Neuron (in vitro differentiated cells): ENCODE measurements at regions not wholly inside any gene's neighbourhood (a gene's known extent, or its start where the extent isn't known, plus 50 kb on each side); places are given as distances from the start of the nearest gene placed in this dataset.
"Not testable (repeated sequence)": the region's sequence is repeated elsewhere in the genome, so short reads cannot be mapped to it uniquely, and the experiment has no call there.

Source experiments
- H2AFZ ChIP-seq: one replicate; pipeline ENCODE4 v1.6.1; 2013; ENCODE audit warnings: low read depth, mild to moderate bottlenecking, inconsistent platforms, low read length, moderate library complexity
- H3K27me3 ChIP-seq: one replicate; pipeline ENCODE4 v1.6.1; 2013; ENCODE audit warnings: low read length; ENCODE audit not compliant: insufficient read depth
- H3K36me3 ChIP-seq: one replicate; pipeline ENCODE4 v1.6.1; 2013; ENCODE audit warnings: low read length; ENCODE audit not compliant: insufficient read depth
- H3K4me1 ChIP-seq: one replicate; pipeline ENCODE4 v1.6.1; 2013; ENCODE audit warnings: low read length; ENCODE audit not compliant: insufficient read depth
- H3K4me3 ChIP-seq: 2 replicates; pipeline ENCODE4 v1.5.1; 2013; ENCODE audit warnings: mild to moderate bottlenecking, low read length, moderate library complexity
- H3K9me3 ChIP-seq: one replicate; pipeline ENCODE4 v1.6.1; 2013; ENCODE audit warnings: low read length

DNA sequence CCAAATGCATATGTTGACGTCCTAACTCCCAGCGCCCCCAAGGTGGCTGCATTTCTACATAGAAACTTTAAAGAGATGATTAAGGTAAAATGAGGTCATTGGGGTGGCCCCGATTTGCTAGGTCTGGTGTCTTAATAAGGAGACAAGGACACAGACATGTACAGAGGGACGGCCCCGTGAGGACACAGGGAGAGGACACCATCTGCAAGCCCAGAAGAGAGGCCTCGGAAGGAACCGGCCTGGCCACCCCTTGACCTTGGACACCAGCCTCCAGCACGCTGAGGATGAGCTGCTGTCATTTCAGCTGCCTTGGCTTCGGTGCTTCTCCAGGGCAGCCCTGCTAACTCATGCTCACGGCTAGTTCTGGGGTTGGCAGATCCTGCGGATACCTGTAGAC lies 73.2 kb downstream of the MRPL36 start:
- Histone ChIP-seq H3K36me3 (no peaks in the 10 kb centered on the region), H3K4me1 (no peaks in the 10 kb centered on the region), H3K9me3 (peaks cover 4% of the 10 kb centered on the region), H2AFZ (no peak overlapping the region), H3K27me3 (no peaks in the 10 kb centered on the region), H3K4me3 (no peak overlapping the region)

DNA sequence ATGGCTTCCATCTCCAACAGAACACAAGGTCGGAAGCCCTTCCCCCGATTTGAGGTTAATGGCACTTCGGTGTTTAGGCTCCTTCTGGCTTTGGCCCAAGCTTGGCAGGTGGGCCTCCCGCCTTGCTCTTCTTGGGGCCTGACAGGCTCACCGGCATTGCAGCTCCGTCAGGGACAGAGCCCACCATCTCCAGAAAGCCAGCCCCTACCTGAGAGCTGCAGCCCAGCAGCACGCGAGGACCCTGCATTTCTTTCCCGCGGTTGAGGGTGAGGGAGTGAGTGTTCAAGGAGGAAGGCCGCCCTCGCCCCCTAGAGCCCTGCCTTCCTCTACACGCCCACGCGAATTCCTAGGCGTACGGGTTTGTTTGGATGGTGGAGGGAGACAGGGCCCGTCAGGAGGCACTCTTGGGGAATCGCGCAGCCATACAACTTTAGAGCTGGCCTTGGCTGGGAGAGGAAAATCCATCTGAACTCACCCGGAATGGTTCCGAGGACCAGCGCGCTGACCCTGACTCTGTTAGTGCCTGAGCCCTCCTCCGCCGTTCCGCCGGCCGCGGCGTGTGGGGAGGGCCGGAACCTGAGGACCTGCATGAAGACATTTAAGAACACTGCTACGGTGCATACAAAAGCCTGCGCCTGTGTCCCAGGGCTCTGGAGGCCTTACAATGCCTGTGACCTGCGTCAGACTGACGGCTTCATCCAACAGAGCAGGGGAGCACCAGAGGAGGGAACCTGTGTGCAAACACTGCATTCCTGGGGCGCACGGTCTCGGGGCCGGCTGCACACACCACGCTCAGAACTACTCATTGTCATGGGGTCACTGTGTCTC lies 73.8 kb downstream of the MRPL36 start:
- no peaks in the 10 kb centered on the region for H3K4me1 ChIP-seq
- peaks cover 4% of the 10 kb centered on the region for H3K9me3 ChIP-seq
- H3K4me3 ChIP-seq, result no peak overlapping the region
- H2AFZ ChIP-seq, result no peak overlapping the region
- H3K36me3 ChIP-seq, result no peaks in the 10 kb centered on the region
- no peaks in the 10 kb centered on the region for H3K27me3 ChIP-seq

DNA sequence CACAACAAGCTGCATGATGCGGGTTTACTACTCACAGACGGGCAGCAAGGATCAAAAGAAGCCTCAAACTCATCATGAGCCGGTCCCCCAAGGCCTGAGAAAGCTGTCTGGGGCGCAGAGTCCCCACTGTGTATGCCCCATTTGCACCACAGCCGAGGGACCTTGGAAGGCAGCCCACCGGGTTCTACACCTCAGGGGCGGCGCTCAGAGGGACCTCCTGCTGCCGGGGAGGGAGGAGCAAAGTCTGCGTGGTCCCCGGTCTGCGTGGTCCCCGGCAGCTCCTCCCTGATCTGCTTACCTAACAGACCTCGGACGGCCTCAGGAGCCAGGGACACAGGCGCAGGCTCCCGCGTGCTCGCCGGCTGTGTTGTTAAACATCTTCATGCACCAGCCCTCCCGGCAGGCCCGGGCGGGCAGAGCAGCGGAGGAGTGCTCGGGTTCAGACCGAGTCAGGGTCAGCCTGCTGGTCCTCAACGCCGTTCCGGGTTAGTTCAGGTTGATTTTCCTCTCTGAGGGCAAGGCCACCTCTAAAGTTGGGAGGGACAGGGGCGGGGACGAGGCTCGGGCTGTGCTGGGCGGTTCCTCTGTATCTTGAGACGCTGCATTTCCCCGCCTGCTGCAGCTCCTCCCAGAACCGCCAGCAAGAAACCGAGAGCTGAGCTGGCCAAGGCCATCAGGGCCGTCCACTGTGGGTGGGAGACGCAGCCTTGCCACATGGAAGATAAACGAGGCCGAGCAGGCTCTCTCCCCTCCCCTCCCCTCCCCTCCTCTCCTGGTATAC lies 74.6 kb downstream of the MRPL36 start:
- Histone ChIP-seq H3K9me3 (peaks cover 4% of the 10 kb centered on the region), H3K36me3 (no peaks in the 10 kb centered on the region), H3K4me3 (no peak overlapping the region)

DNA sequence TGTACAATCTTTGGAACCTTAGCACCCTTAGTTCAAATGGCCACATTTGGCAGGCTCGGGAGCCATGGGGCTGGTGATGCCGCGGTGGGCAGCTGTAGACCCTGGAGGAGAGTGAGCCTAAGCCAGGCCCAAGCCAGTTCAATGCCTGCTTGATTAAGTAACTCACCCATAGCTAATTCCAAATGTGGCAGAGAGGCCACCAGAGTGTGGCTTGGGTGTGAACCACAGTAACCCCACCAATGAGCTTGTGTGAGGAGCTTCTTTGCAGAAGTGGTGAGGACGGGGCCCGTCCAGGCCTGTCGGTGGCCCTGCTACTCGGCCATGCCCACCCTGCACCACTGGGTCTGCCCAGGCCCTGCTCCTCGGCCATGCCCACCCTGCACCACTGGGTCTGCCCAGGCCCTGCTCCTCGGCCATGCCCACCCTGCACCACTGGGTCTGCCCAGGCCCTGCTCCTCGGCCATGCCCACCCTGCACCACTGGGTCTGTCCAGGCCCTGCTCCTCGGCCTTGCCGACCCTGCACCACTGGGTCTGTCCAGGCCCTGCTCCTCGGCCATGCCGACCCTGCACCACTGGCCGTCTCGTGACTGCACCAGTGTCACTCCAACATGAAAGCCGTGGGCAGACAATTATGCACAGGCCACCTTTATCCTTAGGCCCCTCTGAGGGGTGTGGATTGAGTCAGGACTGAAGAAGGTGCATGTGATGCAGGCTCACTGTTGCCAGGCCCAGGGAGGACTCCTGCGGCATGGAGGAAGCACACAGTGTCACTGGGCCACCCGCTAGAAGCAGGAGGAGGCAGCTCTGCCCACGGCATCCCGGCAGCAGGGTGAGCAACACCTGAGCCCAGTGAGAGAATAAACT lies 75.4 kb downstream of the MRPL36 start:
- no peak overlapping the region for H2AFZ ChIP-seq
- no peaks in the 10 kb centered on the region for H3K4me1 ChIP-seq
- no peaks in the 10 kb centered on the region for H3K27me3 ChIP-seq
- H3K36me3 ChIP-seq, result no peaks in the 10 kb centered on the region
- H3K4me3 ChIP-seq, result no peak overlapping the region
- H3K9me3 ChIP-seq, result peaks cover 7% of the 10 kb centered on the region

More for the DNA sequence above, 74.6 kb downstream of the MRPL36 start:
- Histone ChIP-seq H3K4me1 (no peaks in the 10 kb centered on the region), H3K27me3 (no peaks in the 10 kb centered on the region), H2AFZ (no peak overlapping the region)

DNA sequence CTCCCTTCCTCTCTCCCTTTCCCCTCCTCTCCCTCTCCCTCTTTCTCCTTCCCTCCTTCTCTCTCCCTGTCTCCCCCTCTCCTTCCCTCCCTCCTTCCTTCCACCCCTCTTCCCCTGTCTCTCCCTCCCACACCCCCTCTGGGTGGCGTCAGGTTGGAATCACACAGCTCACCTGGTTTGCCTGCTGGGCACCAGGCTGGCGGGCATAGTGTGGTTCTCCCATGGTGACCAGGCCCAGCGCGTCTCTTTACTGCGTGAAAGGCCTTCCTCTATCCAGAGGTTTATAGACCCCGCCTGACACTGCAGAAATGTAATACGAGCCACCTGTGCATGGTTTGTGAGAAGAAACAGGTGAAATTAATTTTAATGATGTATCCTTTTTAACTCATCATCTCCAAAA lies 76.2 kb downstream of the MRPL36 start:
- Histone ChIP-seq H3K27me3 (no peaks in the 10 kb centered on the region), H2AFZ (no peak overlapping the region), H3K9me3 (peaks cover 7% of the 10 kb centered on the region), H3K4me1 (no peaks in the 10 kb centered on the region), H3K4me3 (no peak overlapping the region), H3K36me3 (no peaks in the 10 kb centered on the region)

DNA sequence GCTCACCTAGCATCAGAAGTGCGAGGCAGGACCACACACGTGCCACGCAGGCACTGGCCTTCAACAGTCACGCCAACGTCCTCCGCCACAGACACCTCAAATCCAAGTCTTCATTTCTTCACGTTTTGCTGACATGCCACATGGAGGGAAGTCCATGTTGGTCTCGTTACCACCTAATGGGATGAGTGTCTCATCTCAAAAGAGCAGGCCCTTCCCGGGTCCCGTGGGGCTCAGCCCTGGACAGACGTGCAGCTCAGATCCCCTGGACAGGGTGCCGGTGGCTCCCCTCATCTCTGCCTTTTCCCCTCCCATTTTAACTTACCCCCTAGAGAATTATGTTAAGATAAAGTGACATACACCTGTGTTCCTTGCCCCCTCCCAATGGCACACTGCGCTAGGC lies 76.8 kb downstream of the MRPL36 start:
- peaks cover 7% of the 10 kb centered on the region for H3K9me3 ChIP-seq

DNA sequence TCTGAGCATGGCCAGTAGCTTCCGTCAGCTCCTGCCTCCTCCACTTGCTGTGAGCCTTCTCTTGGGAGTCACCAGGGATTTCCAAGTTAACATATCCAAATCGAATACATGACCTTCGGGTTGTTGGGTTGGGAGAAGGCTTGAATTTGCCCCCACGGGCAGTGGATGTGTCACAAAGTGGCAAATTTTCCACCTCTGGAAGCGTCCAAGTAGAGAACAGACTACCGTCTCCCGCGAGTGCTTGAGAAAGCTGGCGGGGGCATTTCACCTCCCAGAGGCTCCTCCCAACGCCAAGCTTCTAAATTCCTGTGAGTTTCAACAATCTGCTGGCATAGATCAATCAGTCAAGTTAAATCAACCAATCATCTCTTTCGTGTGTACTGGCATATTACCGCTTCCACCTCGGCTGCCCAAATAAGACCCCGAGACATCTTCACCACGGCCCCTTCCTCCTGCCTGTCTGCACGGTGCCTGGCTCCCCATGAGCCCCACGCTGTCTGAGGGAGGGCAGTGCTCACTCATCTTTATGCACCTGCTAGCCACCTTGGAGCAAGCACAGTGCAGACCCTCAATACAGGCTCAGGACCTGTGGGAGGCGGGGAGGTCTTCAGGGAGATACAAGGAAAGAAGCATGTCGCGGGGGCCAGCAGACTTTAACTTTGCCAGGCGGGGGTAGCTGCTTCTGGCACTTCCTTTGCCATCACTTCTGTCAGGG lies 79.1 kb downstream of the MRPL36 start:
- H2AFZ ChIP-seq, result no peak overlapping the region

More for the DNA sequence above, 76.8 kb downstream of the MRPL36 start:
- Histone ChIP-seq H2AFZ (no peak overlapping the region), H3K27me3 (no peaks in the 10 kb centered on the region), H3K4me1 (no peaks in the 10 kb centered on the region), H3K4me3 (no peak overlapping the region), H3K36me3 (no peaks in the 10 kb centered on the region)

DNA sequence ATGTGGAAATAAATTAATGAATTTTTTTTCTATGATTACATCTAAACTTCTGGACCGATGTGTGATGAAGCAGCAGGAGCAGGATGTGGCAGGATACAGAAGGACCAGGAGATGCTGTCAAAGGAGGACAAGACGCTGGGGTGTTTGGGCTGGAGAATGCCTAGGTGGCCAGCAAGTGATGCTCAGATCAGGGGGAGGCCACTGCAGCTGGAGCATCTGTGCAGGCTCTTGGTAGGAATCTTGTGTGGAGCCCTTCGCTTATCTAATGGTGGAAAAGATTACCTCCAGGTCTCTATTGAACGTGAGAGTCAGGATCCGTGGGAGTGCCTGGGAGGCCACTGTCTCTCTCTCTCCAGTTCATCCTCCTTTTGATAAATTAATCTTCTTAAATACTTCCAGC lies 79.8 kb downstream of the MRPL36 start:
- no peaks in the 10 kb centered on the region for H3K36me3 ChIP-seq
- H3K27me3 ChIP-seq, result no peaks in the 10 kb centered on the region
- H2AFZ ChIP-seq, result no peak overlapping the region
- H3K4me3 ChIP-seq, result no peak overlapping the region
- peaks cover 2% of the 10 kb centered on the region for H3K9me3 ChIP-seq
- H3K4me1 ChIP-seq, result no peaks in the 10 kb centered on the region

More for the DNA sequence above, 79.1 kb downstream of the MRPL36 start:
- H3K4me1 ChIP-seq, result no peaks in the 10 kb centered on the region
- H3K4me3 ChIP-seq, result no peak overlapping the region
- H3K27me3 ChIP-seq, result no peaks in the 10 kb centered on the region
- peaks cover 2% of the 10 kb centered on the region for H3K9me3 ChIP-seq
- no peaks in the 10 kb centered on the region for H3K36me3 ChIP-seq

DNA sequence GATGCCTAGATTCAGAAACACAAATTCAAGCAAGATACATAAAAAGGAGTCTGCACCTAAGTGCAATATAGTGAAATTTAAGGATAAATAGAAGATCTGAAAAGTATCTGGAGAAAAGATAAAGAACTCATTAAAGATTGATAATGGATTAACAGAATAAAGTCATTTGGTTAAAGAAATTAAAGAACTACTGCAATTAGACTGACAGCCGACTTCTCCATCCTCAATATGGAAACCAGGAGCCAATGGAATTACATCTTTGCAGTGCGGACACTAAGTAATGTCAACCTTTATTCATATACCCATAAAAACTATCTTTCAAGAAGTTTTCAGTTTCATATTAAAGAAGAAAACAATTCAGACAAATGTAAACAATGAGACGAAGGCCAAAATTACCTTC lies 81.0 kb downstream of the MRPL36 start:
- no peak overlapping the region for H3K4me3 ChIP-seq

DNA sequence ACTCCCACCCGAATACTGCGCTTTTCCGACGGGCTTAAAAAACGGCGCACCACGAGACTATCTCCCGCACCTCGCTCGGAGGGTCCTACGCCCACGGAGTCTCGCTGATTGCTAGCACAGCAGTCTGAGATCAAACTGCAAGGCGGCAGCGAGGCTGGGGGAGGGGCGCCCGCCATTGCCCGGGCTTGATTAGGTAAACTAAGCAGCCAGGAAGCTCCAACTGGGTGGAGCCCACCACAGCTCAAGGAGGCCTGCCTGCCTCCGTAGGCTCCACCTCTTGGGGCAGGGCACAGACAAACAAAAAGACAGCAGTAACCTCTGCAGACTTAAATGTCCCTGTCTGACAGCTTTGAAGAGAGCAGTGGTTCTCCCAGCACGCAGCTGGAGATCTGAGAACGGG lies 89.5 kb downstream of the MRPL36 start:
- not testable (repeated sequence) for H3K27me3 ChIP-seq, H3K9me3 ChIP-seq, H3K4me3 ChIP-seq

More for the DNA sequence above, 81.0 kb downstream of the MRPL36 start:
- no peaks in the 10 kb centered on the region for H3K36me3 ChIP-seq
- peaks cover 2% of the 10 kb centered on the region for H3K9me3 ChIP-seq
- H2AFZ ChIP-seq, result no peak overlapping the region
- H3K4me1 ChIP-seq, result no peaks in the 10 kb centered on the region
- no peaks in the 10 kb centered on the region for H3K27me3 ChIP-seq

DNA sequence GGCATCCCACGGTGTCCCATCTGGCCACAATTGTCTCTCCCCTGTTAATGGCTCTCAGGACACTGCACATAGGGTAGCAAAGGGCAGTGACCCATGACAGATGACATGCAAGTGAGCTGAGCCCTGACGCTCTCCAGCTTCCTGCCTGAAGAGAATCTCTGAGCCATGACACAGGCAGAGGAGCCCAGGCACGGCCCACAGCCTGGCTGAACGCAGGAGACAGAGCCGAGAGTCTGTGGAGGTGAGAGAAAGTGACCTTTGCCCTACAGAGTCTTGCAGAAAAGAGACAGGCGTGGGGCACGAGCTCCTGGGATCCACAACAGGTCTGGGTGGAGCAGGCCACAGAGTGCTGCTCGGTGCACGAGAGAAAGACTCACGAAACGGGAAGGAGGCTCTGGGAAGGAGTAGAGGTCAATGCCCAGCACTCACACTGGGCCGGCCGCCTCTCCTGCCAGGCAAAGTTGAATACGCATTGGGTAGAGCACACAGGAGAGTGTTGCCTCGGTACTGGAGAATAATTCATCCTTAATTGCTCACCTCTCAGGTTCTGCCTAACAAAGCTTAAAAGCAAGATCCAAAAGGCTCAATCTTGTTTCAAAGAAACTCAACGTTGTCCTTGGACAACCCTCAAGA lies 90.3 kb downstream of the MRPL36 start:
- no peaks in the 10 kb centered on the region for H3K36me3 ChIP-seq
- H2AFZ ChIP-seq, result no peak overlapping the region
- H3K9me3 ChIP-seq, result no peaks in the 10 kb centered on the region
- H3K4me3 ChIP-seq, result no peak overlapping the region
- H3K4me1 ChIP-seq, result peaks cover 5% of the 10 kb centered on the region
- no peaks in the 10 kb centered on the region for H3K27me3 ChIP-seq

More for the DNA sequence above, 89.5 kb downstream of the MRPL36 start:
- H2AFZ ChIP-seq, H3K36me3 ChIP-seq, H3K4me1 ChIP-seq: not testable (repeated sequence)

DNA sequence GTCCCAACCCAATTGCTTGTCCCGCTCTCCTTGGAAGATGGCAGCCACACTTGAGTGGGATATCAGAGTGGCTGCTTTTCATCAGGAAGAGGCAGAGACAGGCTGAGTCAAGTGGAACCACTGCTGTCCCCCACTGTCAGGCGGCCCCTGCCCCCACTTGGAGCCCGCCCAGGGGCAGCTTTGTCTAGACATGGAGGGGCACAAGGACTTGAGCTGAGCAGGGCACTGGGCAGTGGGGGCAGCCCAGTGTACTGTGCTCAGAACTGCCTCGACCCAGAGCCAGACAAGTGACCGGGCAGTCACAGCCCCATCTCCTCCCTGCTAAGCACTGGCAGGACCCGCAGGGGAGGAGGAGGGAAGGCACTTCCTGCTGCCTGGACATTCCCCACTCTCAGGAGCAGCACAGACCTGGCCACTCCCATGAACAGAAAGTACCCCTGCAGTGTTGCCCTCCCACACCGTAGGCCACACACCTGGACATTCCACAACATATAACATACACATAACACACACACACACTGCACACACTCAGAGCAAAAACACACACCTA lies 91.0 kb downstream of the MRPL36 start:
- Histone ChIP-seq H3K4me3 (no peak overlapping the region), H3K27me3 (no peaks in the 10 kb centered on the region), H3K4me1 (peaks cover 5% of the 10 kb centered on the region), H3K36me3 (no peaks in the 10 kb centered on the region), H3K9me3 (no peaks in the 10 kb centered on the region), H2AFZ (no peak overlapping the region)
